K562 (cell line): ENCODE measurements at regions not wholly inside any gene's neighbourhood (a gene's known extent, or its start where the extent isn't known, plus 50 kb on each side); places are given as distances from the start of the nearest gene placed in this dataset.

ENCODE experiments used
- ATAC-seq: fragments of 200-7000 bp; cut with Tn5 transposase; 3 replicates; pipeline ENCODE4 v1.9.1; 2020; ENCODE audit warnings: moderate library complexity
- BruUV-seq: library from RNA; stranded (reverse); fragments of 400-500 nt; replicated peaks from 2 replicates; lab custom pipeline; 2021; lab: Mats Ljungman, UMichigan
- CTCF ChIA-PET: fragments of 300-600 bp; formaldehyde crosslinking; extraction: SDS; loops from one replicate; lab custom pipeline; 2021; ENCODE audit warnings: low intra/inter-chr PET ratio; lab: Yijun Ruan, JAX
- POLR2A ChIA-PET: fragments of 300-600, 350-650 bp; sonication (Branson Sonifier 250); formaldehyde crosslinking; extraction: SDS; loops from one replicate; lab custom pipeline; 2021; ENCODE audit warnings: antibody characterized with exemption, inconsistent platforms; lab: Yijun Ruan, JAX
- DNase-seq, 4 experiments: peaks; one replicate each; pipeline versions ENCODE4 v3.0.0 to v3.0.0-alpha.2; 2011 to 2018; ENCODE audit warnings: low spot score in 3 of 4, mixed read lengths in 3 of 4; ENCODE audit errors: extremely low read depth in 1 of 4
- FAIRE-seq: peaks from 2 replicates; lab custom pipeline; 2011; peaks lifted over from hg19 to GRCh38; lab: Jason Lieb, UNC
- H2AFZ ChIP-seq: 2 replicates; pipeline ENCODE4 v1.6.0; 2011; ENCODE audit warnings: low read depth, low read length, control low read depth, inconsistent platforms
- H3K27ac ChIP-seq: fragments of 200-600 bp; 3 replicates; pipeline ENCODE4 v1.8.0; 2011; ENCODE audit warnings: low read depth, mild to moderate bottlenecking, control low read depth, inconsistent platforms, low read length, moderate library complexity, mixed read lengths; ENCODE audit errors: extremely low read depth
- H3K27me3 ChIP-seq, 2 experiments: fragments of 300-600 bp in 1 of 2; 2 replicates in 1 of 2; 3 replicates in 1 of 2; pipeline versions ENCODE4 v1.6.0 to v1.8.0; 2011; ENCODE audit warnings: inconsistent platforms in 2 of 2, low read length in 2 of 2, mild to moderate bottlenecking in 1 of 2, mixed read lengths in 1 of 2, moderate library complexity in 1 of 2; ENCODE audit not compliant: control insufficient read depth in 2 of 2, insufficient read depth in 2 of 2
- H3K36me3 ChIP-seq: fragments of 300-600 bp; 3 replicates; pipeline ENCODE4 v1.8.0; 2011; ENCODE audit warnings: mild to moderate bottlenecking, low read length, inconsistent platforms; ENCODE audit not compliant: control insufficient read depth, insufficient read depth
- H3K4me1 ChIP-seq, 2 experiments: fragments of 200-600 bp in 1 of 2; replicated peaks in 1 of 2; 2 replicates in 1 of 2; 3 replicates in 1 of 2; pipeline versions ENCODE4 v1.5.1 to v1.8.0; 2011; ENCODE audit warnings: inconsistent platforms in 2 of 2, low read length in 2 of 2, mild to moderate bottlenecking in 1 of 2, mixed read lengths in 1 of 2, moderate library complexity in 1 of 2; ENCODE audit not compliant: control insufficient read depth in 2 of 2, insufficient read depth in 2 of 2
- H3K4me2 ChIP-seq: 2 replicates; pipeline ENCODE4 v1.6.1; 2011; ENCODE audit warnings: low read length, control low read depth, inconsistent platforms, mixed read lengths; ENCODE audit not compliant: insufficient read depth
- H3K4me3 ChIP-seq: fragments of 200-600 bp; sonication (generic), shearing (Covaris generic); 2 replicates; pipeline ENCODE4 v1.5.1; 2016; ENCODE audit warnings: control low read depth, inconsistent platforms
- H3K79me2 ChIP-seq: fragments of 200-600 bp; 3 replicates; pipeline ENCODE4 v1.8.0; 2011; ENCODE audit warnings: low read length, inconsistent platforms; ENCODE audit not compliant: control insufficient read depth, insufficient read depth
- H3K9ac ChIP-seq, 2 experiments: 2 replicates each; pipeline versions ENCODE4 v1.6.0 to v1.6.1; 2011; ENCODE audit warnings: low read depth in 2 of 2, low read length in 2 of 2, control low read depth in 1 of 2, inconsistent platforms in 1 of 2, mild to moderate bottlenecking in 1 of 2, mixed read lengths in 1 of 2; ENCODE audit not compliant: insufficient read depth in 1 of 2
- H3K9me1 ChIP-seq: one replicate; pipeline ENCODE4 v1.6.0; 2011; ENCODE audit warnings: inconsistent platforms, mild to moderate bottlenecking, low read length, moderate library complexity; ENCODE audit not compliant: control insufficient read depth, insufficient read depth
- H3K9me3 ChIP-seq: replicated peaks from 2 replicates; pipeline ENCODE4 v1.5.1; 2011; ENCODE audit warnings: low read depth, low read length, inconsistent platforms; ENCODE audit not compliant: control insufficient read depth, insufficient read depth
- H4K20me1 ChIP-seq: replicated peaks from 2 replicates; pipeline ENCODE4 v1.6.1; 2011; ENCODE audit warnings: low read length, inconsistent platforms, mixed read lengths; ENCODE audit not compliant: control insufficient read depth, insufficient read depth
- ARHGAP35 ChIP-seq: fragments of 450-650 bp; IDR thresholded peaks from 2 replicates; pipeline ENCODE4 v1.6.1; 2018; ENCODE audit not compliant: partially characterized antibody
- ARID1B ChIP-seq: fragments of 450-650 bp; IDR thresholded peaks from 2 replicates; pipeline ENCODE4 v1.6.1; 2016; ENCODE audit warnings: antibody characterized with exemption, mild to moderate bottlenecking, inconsistent platforms
- BHLHE40 ChIP-seq: IDR thresholded peaks from 2 replicates; pipeline ENCODE4 v1.6.1; 2011; ENCODE audit warnings: low read length, improper control_type of control experiment
- CBX2 ChIP-seq: fragments of 200-600 bp; sonication (generic); IDR thresholded peaks from one replicate; pipeline ENCODE4 v1.6.1; 2012; ENCODE audit warnings: mild to moderate bottlenecking, low read length, inconsistent platforms; ENCODE audit not compliant: insufficient read depth, poor library complexity, severe bottlenecking
- GABPB2 ChIP-seq: fragments of 250-450 bp; sonication (Bioruptor Pico); conservative IDR thresholded peaks from 2 replicates; pipeline ENCODE4 v1.5.1; 2021; ENCODE audit warnings: mild to moderate bottlenecking
- GATAD2B ChIP-seq: fragments of 450-650 bp; IDR thresholded peaks from 2 replicates; pipeline ENCODE4 v1.6.1; 2017; ENCODE audit warnings: mild to moderate bottlenecking, borderline replicate concordance
- KAT7 ChIP-seq: sonication (generic); formaldehyde crosslinking; IDR thresholded peaks from 2 replicates; pipeline ENCODE4 v1.8.0; 2022; ENCODE audit warnings: missing genetic modification reagents, mild to moderate bottlenecking, borderline replicate concordance
- POLR2H ChIP-seq: IDR thresholded peaks from 2 replicates; pipeline ENCODE4 v1.6.1; 2016; ENCODE audit warnings: missing genetic modification characterization, low read depth, mild to moderate bottlenecking, control low read depth, missing compliant biosample characterization, moderate library complexity
- RBBP5 ChIP-seq: fragments of 200-600 bp; sonication (generic); IDR thresholded peaks from 2 replicates; pipeline ENCODE4 v1.6.1; 2012; ENCODE audit warnings: borderline replicate concordance, mild to moderate bottlenecking, low read length, control low read depth, inconsistent platforms; ENCODE audit not compliant: insufficient read depth, poor library complexity, severe bottlenecking
- TARDBP ChIP-seq: fragments of 450-650 bp; IDR thresholded peaks from 2 replicates; pipeline ENCODE4 v1.6.1; 2016
- ZFP36 ChIP-seq: fragments of 150-350 bp; IDR thresholded peaks from 2 replicates; pipeline ENCODE4 v1.6.1; 2018; ENCODE audit warnings: low read length, low read depth; ENCODE audit not compliant: partially characterized antibody
- ZNF165 ChIP-seq: fragments of 250-450 bp; sonication (Bioruptor Pico); IDR thresholded peaks from 2 replicates; pipeline ENCODE4 v1.4.0; 2020; ENCODE audit warnings: borderline replicate concordance
- ZNF212 ChIP-seq: fragments of 450-650 bp; formaldehyde crosslinking; IDR thresholded peaks from 2 replicates; pipeline ENCODE4 v1.4.0; 2020; ENCODE audit warnings: mild to moderate bottlenecking
- ZNF232 ChIP-seq: sonication (generic); formaldehyde crosslinking; IDR thresholded peaks from 2 replicates; pipeline ENCODE4 v1.8.0; 2022; ENCODE audit warnings: mild to moderate bottlenecking, missing genetic modification reagents
- ZNF282 ChIP-seq: sonication (generic); formaldehyde crosslinking; IDR thresholded peaks from 2 replicates; pipeline ENCODE4 v1.8.1; 2023; ENCODE audit warnings: missing genetic modification reagents
- ZNF408 ChIP-seq: fragments of 250-450 bp; sonication (Bioruptor Pico); IDR thresholded peaks from 2 replicates; pipeline ENCODE4 v1.4.0; 2020; ENCODE audit warnings: low read depth, mild to moderate bottlenecking, moderate library complexity
- ZNF507 ChIP-seq: conservative IDR thresholded peaks from 2 replicates; pipeline ENCODE4 v1.6.1; 2017; ENCODE audit warnings: missing genetic modification characterization, missing compliant biosample characterization
- WGBS: fragments of 100-300 bp; shearing (Covaris generic); methylation state at CpG from one replicate; pipeline ENCODE4 v1.1.6; 2016; ENCODE audit warnings: low coverage, mixed read lengths; ENCODE audit not compliant: insufficient coverage; ENCODE audit errors: missing lambda C conversion rate; 5-methylcytosine and 5-hydroxymethylcytosine counted together
- in situ Hi-C: fragments of 300-500 bp; cut with MboI; formaldehyde crosslinking; loops from 4 replicates; pipeline ENCODE4 v1.15.0; 2018; ENCODE audit warnings: inconsistent platforms, mixed read lengths
- intact Hi-C: fragments of 100-400 bp; cut with micrococcal nuclease; formaldehyde crosslinking; loops from 2 replicates; pipeline ENCODE4 v1.14.2; 2022
- TF ChIP-seq, protein P1 (sequence below): sonication (generic); formaldehyde crosslinking; IDR thresholded peaks from 2 replicates; pipeline ENCODE4 v1.8.1; 2022; ENCODE audit warnings: missing genetic modification reagents
- TF ChIP-seq, protein P2 (sequence below): fragments of 450-650 bp; IDR thresholded peaks from 2 replicates; pipeline ENCODE4 v1.6.1; 2016; ENCODE audit warnings: mild to moderate bottlenecking
- TF ChIP-seq, protein P3 (sequence below): sonication (generic); formaldehyde crosslinking; IDR thresholded peaks from 2 replicates; pipeline ENCODE4 v1.8.1; 2023; ENCODE audit warnings: mild to moderate bottlenecking, missing genetic modification reagents

DNA sequence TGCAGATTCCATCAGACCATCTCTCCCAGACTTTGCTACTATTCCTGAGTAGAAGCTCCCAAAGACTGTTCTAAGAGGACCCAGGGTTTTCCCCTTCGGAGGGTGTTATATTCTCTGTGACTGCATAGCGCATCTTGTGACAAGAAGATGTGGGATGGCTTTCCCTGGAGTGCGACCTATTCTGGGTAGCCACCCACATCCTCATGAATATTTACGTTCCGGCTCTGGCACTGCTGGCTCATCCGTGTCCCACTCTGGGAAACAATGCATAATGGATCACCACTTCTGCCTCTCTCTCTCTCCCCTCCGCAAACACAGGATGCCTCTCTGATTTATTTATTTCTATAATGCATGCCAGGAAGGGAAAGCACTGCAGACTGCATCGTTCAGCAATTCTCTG is 166.1 kb downstream of the PYDC2 start:
- H4K20me1 ChIP-seq, result no peaks in the 10 kb centered on the region
- in situ Hi-C loops, result no loop called here
- H3K4me2 ChIP-seq, result no peak overlapping the region
- POLR2A ChIA-PET, result no interaction called here
- TF ChIP-seq CBX2, result no peak
- no peak for TF ChIP-seq ZNF212 (CRISPR knock-in tag)
- TF ChIP-seq, protein P1, sequence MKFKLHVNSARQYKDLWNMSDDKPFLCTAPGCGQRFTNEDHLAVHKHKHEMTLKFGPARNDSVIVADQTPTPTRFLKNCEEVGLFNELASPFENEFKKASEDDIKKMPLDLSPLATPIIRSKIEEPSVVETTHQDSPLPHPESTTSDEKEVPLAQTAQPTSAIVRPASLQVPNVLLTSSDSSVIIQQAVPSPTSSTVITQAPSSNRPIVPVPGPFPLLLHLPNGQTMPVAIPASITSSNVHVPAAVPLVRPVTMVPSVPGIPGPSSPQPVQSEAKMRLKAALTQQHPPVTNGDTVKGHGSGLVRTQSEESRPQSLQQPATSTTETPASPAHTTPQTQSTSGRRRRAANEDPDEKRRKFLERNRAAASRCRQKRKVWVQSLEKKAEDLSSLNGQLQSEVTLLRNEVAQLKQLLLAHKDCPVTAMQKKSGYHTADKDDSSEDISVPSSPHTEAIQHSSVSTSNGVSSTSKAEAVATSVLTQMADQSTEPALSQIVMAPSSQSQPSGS (CRISPR knock-in tag), result no peak
- no peak for TF ChIP-seq ZNF282 (CRISPR knock-in tag)
- TF ChIP-seq ZNF507 (tag), result no peak
- no peak for TF ChIP-seq BHLHE40
- TF ChIP-seq TARDBP, result no peak
- TF ChIP-seq, protein P2, sequence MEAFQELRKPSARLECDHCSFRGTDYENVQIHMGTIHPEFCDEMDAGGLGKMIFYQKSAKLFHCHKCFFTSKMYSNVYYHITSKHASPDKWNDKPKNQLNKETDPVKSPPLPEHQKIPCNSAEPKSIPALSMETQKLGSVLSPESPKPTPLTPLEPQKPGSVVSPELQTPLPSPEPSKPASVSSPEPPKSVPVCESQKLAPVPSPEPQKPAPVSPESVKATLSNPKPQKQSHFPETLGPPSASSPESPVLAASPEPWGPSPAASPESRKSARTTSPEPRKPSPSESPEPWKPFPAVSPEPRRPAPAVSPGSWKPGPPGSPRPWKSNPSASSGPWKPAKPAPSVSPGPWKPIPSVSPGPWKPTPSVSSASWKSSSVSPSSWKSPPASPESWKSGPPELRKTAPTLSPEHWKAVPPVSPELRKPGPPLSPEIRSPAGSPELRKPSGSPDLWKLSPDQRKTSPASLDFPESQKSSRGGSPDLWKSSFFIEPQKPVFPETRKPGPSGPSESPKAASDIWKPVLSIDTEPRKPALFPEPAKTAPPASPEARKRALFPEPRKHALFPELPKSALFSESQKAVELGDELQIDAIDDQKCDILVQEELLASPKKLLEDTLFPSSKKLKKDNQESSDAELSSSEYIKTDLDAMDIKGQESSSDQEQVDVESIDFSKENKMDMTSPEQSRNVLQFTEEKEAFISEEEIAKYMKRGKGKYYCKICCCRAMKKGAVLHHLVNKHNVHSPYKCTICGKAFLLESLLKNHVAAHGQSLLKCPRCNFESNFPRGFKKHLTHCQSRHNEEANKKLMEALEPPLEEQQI, result no peak
- TF ChIP-seq ZNF232 (CRISPR knock-in tag), result no peak
- no peak for TF ChIP-seq ARHGAP35
- no peak for TF ChIP-seq GATAD2B
- TF ChIP-seq GABPB2 (CRISPR knock-in tag), result no peak
- TF ChIP-seq KAT7 (CRISPR knock-in tag), result no peak
- no peak for TF ChIP-seq ZFP36
- TF ChIP-seq POLR2H (tag), result no peak
- no peak for TF ChIP-seq ARID1B
- no peak for TF ChIP-seq ZNF408 (CRISPR knock-in tag)
- TF ChIP-seq ZNF165 (CRISPR knock-in tag), result no peak
- TF ChIP-seq, protein P3, sequence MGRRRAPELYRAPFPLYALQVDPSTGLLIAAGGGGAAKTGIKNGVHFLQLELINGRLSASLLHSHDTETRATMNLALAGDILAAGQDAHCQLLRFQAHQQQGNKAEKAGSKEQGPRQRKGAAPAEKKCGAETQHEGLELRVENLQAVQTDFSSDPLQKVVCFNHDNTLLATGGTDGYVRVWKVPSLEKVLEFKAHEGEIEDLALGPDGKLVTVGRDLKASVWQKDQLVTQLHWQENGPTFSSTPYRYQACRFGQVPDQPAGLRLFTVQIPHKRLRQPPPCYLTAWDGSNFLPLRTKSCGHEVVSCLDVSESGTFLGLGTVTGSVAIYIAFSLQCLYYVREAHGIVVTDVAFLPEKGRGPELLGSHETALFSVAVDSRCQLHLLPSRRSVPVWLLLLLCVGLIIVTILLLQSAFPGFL (CRISPR knock-in tag), result no peak
- TF ChIP-seq RBBP5, result no peak
- TF ChIP-seq, all 486 proteins: peak for 0
- FAIRE-seq (no peak), ATAC-seq (no peak), DNase-seq (no peak)
- Histone ChIP-seq H3K9ac (no peak overlapping the region), H2AFZ (no peak overlapping the region), H3K4me1 (no peaks in the 10 kb centered on the region), H3K9me3 (no peaks in the 10 kb centered on the region), H3K4me3 (no peak overlapping the region), H3K36me3 (no peaks in the 10 kb centered on the region), H3K27me3 (no peaks in the 10 kb centered on the region), H3K9me1 (no peaks in the 10 kb centered on the region), H3K79me2 (no peaks in the 10 kb centered on the region), H3K27ac (no peak overlapping the region)
- no TSS peak for BruUV-seq
- WGBS, result 3% methylated on average over 8 of the region's 8 CpGs
- CTCF ChIA-PET, result no interaction called here
- intact Hi-C loops, result no loop called here
